H4 (cell line): ENCODE measurements at regions not wholly inside any gene's neighbourhood (a gene's known extent, or its start where the extent isn't known, plus 50 kb on each side); places are given as distances from the start of the nearest gene placed in this dataset.
"Not testable (repeated sequence)": the region's sequence is repeated elsewhere in the genome, so short reads cannot be mapped to it uniquely, and the experiment has no call there.

Experiments used
- DNase-seq: peaks from one replicate; pipeline ENCODE4 v3.0.0-alpha.2; 2015; ENCODE audit warnings: low spot score

DNA sequence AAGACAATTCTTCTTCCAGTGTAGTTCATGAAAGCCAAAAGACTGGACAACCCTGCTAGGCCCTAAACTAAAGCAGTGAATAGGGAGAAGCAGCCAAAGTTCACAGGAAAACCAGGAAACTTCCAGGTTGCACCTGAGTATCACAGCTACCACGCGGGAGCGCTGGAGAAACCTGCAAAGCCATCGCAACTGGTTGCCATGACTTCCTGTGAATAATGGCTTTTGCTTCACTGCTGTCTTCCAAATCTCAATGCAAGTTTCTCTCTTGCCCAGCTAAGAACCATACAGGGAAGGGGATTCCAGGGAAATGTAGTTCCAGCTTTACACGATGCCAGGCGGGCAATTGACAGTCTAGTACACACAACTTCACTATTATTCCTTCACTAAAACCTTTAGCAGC, 114.1 kb downstream of the GXYLT1 start:
- no peak for DNase-seq

DNA sequence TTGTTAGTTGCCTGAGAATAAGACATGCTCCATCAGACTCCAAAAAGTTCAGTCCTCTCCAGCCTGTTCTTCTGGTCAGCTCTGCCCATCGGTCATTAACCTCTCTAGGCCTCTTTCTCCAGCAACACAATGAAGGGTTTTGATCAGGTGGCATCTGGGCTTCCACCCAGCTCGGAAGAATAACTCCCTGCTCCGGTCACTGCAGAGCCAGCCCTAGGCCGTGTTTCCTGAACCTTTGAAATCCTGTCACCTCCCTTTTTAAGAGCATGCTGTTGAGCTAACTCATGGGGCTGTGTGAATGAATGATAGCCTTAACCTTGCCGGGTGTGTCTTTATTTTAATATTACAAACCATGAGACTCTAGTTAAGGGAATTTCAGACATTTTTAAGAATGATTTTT, 117.1 kb downstream of the GXYLT1 start:
- DNase-seq = no peak

DNA sequence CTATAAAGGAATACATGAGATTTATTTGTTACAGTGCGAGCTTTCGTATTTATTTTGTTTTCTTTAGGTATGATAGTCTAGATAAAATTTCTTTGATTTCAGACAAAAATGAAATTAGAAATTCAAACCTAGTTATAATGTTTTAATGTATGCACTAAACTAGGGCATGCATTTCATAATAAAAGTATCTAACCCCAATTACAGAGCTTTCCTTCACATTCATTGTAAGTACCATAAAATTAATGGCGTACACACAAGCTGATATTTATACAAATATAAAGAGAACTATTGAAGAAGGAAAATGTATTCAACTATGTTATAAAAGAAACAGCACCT, 120.2 kb downstream of the GXYLT1 start:
- DNase-seq = no peak

DNA sequence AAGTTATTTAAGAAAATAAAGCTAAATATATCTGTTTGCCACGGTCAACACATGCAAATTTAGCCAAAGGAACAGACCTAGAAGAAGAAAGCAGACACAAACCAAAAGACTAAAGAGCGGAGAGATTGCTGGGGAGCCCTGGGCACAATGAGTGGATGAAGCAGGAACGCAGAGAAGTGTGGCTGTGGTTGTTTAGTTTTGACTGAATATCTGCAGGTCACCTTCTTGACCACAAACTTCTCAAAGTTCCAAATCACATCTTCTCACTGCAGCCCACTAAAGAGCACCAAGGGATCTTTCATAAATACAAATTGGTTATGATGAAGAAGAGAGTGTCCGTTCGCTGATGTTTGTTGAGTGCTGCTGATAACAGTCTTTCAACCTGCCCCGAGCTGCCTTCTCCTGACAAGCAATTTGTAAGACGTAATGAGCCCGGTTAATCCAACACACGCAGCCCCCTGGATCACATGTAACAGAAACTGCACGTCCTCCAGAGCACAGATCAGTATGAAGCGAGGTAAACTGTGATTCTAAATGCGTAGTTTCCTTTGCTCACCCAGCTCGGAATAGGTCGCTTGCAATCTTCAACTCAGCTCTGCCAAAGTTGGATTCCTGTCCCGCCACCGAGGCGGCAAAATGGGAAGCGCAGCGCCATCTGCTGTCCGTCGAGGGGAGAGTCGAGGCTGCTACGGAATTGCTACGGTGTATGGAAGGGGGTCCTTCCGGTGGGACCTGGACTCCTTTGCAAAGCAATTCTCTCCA, 120.8 kb downstream of the GXYLT1 start:
- DNase-seq = peak; percentile 63

DNA sequence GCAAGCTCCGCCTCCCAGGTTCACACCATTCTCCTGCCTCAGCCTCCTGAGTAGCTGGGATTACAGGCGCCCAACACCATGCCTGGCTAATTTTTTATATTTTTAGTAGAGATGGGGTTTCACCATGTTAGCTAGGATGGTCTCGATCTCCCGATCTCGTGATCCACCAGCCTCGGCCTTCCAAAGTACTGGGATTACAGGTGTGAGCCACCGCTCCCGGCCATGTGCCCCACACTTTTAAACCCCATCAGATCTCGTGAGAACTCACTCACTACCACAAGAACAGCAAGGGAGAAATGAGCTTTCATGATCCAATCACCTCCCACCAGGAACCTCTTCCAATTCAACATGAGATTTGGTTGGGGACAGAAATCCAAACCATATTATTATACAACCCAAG, 122.7 kb downstream of the GXYLT1 start:
- DNase-seq = not testable (repeated sequence)

DNA sequence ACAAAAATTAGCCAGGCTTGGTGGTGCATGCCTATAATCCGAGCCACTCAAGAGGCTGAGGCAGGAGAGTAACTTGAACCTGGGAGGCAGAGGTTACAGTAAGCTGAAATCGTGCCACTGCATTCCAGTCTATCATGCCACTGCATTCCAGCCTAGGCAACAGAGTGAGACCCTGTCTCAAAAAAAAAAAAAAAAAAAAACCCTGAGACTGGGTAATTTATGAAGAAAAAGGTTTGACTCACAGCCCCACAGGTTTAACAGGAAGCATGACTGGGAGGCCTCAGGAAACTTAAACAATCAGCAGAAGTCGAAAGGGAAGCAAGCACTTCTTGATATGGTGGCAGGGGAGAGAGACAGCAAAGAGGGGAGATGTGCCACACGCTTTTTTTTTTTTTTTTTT, 123.2 kb downstream of the GXYLT1 start:
- DNase-seq = no peak

DNA sequence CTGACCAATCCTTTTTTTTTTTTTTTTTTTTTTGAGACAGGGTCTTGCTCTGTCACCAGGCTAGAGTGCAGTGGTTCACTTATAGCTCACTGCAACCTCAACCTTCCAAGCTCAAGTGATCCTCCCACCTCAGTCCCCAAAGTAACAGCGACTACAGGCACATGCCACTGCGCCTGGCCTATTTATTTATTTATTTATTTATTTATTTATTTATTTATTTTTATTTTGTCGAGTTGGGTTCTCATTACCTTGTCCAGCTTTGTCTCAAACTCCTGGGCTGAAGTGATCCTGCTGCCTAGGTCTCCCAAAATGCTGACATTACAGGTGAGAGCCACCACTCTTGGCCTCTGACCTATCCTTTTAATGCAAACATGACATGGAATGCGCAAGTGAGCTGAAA, 124.4 kb downstream of the GXYLT1 start:
- no peak for DNase-seq

DNA sequence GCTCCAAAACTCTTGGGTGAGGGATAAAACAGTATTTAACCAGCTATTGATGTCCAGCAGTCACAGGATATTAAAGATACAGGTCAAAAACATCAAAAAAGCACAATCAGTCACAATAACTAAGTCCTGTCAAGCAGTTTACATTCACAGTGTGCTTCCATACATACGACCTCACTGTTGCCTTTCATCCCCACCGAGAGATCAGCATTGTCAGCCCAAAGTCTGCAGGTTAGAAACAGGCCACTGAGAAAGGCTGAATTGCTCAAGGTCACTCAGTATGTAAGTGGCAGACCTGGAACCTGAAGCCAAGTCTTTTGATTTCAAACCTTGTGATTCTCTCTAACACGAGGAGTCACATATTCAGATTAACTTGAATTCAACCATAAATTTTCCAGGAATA, 124.9 kb downstream of the GXYLT1 start:
- DNase-seq = no peak

DNA sequence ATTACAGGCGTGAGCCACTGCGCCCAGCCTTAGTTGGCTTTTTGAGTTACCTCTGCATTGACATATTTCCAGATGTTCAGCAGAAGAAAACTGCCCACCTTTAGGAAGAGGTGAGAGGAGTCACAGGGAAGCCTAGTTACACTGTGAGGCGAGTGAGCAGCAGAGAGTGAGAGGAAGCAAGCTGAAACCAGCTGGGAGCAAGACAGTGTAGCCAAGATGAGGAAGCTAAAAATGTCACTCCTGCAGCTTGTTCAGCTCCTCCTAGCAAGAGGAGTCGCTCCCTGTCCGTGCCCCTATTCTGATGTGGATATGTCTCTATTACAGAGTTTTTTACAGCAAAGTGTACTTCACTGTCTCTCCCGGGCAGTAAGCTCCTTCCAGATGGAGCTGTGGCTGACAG, 127.6 kb downstream of the GXYLT1 start:
- no peak for DNase-seq

DNA sequence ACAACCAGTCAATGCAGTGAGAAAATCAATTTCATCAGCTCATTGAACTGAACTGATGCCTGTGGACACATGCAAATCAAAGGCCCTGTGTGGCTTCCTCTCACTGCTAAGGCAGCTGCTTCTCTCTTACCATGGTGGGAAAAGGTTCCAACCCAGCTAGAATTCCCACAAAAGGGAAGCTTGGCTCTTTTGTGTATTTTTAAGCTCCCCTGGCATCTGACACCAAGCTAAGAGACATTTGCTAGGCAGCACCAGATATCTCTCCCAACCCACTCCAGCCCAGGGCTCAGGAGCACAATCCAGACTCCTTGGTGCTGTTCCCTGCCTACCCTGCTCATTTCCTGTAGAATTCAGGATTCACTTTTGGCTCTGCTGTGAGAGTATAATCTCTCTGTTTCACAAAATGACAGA, 129.6 kb downstream of the GXYLT1 start:
- DNase-seq = no peak

DNA sequence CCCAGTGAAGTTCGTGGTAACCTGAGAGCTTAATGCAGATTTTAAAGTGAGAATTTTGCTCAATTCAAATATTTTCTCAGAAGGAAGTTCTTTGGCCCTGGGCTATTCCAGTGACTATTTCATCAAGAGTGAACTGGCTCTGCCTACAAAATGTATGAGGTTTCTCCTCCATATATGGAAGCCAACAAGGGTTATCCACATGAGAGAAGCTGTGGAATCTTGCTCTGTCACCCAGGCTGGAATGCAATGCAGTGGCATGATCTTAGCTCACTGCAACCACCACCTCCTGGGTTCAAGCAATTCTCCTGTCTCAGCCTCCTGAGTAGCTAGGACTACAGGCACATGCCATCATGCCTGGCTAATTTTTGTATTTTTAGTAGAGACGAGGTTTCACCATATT, 132.2 kb downstream of the GXYLT1 start:
- DNase-seq = peak; percentile 17

DNA sequence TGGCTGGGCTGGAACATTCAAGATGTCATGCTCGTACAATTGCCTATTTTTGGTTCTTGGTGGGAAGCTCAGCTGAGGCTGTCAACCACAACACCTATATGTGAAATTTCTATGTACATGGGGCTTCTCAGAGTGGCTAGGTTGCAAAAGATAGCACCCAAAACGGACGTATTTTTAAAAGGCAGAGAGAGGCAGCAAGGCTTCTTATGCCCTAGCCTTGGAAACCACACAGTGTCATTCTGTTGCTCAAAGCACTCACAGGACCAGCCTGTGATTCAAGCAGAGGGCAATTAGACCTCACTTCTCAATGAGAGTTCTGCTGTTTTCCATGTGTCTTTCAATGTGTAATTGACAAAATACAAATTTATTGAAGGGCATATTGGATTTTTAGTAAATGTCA, 134.0 kb downstream of the GXYLT1 start:
- no peak for DNase-seq

DNA sequence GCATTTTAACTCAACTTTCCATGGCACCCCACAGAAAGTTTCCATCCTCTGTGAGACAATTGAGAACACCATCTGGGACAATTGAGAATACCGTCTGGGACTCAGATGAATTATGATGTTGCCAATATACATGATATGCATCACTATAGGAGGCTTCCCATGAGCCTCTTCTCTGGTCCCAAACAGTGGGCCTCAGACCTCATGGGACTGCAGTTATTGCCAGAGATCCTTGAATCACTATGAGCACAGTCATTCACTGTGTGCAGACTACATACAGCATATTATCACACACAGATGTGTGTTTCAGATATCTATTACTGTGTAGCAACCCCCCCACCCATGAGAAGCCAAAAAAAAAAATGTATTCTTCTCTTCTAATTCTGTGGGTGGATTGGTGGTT, 134.4 kb downstream of the GXYLT1 start:
- DNase-seq = no peak

DNA sequence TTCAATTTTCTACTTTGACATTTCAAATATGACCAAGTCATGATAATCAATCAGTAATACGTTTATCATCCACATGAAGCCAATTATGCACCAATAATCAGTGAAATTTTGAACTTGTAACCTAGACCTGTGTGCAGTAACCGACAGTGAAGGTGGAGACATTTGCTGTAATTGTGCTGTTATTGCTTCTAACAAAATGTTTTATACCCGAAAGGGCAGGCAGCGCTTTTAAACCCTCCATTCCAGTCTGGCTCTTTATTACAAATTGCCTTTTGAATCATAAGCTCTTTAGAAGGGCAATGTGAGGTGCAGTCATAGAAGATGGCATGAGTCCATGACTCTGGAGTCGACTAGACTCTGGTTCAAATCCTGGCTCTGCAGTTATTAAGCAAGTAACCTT, 135.7 kb downstream of the GXYLT1 start:
- DNase-seq = no peak

DNA sequence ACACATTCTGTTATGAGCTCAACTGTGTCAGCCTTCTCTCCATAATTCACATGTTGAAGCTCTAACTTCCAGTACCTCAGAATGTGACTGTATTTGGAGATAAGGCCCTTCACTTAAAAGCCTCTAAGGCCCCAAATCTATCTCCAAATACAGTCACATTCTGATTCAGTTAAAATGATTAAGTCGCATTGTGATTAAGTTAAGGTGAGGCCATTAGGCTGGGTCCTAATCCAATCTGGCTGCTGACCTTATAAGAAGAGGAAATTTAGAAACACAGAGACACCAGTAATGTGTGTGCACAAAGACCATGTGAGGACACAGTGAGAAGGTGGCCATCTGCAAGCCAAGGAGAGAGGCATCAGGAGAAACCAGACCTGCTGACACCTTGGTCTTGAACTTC, 141.6 kb downstream of the GXYLT1 start:
- no peak for DNase-seq

DNA sequence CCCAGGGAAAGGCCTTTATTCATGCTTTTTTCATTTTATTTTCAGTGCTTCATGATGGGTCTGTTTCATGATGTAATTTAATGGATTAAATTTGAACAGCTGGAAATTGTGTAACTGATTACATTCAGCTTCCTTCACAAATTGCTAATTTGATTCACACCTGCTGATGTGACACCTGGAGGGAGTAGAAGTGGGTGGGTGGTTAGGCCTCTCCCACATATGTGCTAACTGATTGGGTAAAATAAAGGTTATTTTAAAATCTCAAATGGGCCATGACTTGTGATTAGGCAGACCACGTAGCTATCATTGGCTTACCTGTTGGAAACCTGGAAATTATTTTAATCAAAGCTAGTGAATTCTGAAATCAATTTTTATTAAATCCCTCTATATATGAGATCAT, 142.1 kb downstream of the GXYLT1 start:
- DNase-seq = no peak

DNA sequence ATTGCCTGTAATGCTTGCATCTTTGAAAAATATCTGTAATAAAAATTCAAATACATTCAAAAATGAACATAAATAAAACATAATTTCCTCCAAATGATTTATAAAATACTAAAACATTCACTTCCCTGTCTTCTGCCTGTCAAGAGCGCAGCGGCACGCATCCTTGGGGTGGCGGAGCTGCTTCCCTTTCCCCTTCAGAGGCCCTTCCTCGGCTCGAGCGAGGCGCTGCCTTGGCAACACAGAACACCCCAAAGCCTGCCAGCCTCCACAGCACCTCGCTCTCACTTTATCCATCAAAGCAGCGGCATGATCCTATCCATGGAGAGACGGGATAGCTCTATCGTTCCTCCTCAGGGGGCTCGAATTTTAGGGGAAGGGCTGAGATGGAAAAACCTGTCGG, 146.2 kb downstream of the GXYLT1 start:
- no peak for DNase-seq

DNA sequence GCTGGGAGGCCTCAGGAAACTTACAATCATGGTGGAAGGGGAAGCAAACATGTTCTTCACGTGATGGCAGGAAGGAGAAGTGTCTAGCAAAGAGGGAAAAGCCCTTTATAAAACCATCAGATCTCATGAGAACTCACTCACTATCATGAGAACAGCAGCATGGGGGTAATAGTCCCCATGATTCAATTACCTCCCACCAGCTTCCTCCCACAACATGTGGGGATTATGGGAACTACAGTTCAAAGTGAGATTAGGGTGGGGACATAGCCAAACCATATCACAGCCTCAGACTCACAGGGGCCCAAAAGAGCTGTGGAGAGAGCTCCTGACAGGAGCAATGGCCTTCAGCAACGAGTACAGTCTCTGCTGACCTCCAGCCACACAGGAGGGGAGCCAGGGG, 151.4 kb downstream of the GXYLT1 start:
- no peak for DNase-seq

DNA sequence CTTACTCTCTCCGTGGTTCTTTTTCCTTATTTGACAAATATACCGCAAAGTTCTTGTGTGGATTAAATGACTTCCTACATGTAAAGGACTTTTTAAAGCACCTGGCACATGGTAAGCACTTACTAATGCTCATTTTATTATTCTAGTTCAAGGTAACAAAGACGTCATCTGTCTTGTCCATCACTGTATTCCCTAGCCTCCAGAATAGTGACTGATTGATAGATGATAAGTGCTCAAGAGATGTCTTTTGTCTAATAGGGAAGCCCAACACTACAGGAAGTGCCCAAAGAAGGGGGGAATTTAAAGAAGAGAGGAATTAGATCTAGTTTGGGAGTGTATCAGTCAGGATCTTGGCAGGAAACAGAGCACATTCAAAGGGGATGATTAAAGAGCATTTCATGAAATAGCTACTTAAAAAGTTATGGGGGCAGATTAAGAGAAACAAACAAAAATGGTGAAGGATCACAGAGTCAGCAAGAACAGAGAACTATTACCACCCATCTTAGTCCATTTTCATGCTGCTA, 151.9 kb downstream of the GXYLT1 start:
- no peak for DNase-seq

DNA sequence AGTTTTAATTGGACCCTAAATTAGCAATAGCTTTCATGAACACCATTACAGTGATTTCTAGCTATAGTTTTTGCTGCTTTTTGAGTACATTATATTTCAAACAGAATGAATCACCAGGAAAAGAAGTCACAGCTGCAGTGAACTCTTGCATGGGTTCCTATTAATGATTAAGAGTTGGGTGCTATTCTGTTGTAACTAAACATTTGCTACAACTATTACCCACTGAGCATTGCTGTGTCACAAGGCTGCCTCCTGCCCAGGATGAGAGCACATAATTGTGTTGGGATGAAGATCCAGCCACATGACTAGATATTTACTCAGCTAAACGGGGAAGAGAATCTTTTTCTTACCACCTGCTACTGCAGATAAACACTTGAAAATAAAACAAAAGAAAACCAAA, 152.7 kb downstream of the GXYLT1 start:
- DNase-seq = no peak

DNA sequence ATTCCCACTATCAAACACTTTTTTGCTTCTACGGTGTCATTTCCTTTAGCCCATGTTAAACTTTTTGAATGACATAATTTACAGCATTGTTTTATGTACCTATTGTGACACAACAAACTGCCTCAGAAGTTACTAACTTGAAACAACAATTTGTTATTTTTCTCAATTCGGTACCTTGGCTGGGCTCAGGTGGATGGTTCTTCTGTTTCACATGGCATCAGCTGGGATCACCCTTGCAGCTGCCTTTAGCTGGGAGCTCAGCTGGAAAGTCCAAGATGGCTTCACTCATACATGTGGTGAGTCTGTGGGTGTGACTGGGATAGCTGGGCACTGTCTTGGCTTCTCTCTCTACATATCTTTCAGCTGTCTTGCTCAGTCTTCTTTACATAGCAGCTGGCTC, 156.0 kb downstream of the GXYLT1 start:
- no peak for DNase-seq

DNA sequence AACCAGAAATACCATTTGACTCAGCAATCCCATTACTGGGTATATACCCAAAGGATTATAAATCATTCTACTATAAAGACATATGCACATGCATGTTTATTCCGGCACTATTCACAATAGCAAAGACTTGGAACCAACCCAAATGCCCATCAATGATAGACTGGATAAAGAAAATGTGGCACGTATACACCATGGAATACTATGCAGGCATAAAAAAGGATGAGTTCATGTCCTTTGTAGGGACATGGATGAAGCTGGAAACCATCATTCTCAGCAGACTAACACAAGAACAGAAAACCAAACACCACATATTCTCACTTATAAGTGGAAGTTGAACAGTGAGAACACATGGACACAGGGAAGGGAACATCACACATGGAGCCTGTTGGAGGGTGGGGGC, 158.2 kb downstream of the GXYLT1 start:
- not testable (repeated sequence) for DNase-seq

DNA sequence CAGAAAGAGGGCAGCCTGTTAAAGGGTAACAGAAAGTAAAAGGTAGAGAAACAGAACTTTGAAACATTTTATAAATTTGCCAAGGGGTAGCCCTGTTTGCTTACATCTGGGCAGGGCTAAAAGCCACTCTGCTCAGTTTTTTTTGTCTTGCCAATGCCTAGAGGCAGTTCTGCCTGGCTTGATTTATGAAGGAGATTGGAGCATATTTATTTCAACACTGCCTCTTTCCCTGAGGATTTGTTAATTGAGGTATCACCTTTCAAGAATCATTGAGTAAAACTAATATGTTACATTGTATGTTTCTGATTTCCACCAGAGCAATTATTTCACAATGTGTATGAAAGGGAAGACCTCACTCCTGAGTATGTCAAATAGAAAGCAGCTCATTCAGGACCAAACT, 160.8 kb downstream of the GXYLT1 start:
- DNase-seq = no peak

DNA sequence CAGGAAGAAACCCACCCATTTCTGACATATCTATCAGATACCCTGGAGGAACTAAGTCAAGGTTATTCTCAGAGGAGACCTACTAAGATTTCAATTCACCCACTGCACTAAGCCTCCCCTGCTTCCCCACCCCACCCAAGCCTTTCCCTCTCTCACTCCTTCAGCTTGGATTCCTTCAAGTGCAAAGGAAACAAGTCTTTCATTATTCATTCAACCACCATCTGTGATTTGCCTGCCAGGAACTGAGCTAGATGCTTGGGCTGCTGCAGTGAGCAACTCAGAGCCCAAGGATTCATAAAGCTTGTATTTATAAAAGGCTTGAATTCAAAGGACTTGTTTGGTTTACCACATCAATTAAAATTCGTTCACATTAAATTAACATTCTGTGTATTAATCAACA, 161.3 kb downstream of the GXYLT1 start:
- peak; percentile 29 for DNase-seq
